ENCODE measurements at regions not wholly inside any gene's neighbourhood (a gene's known extent, or its start where the extent isn't known, plus 50 kb on each side); places are given as distances from the start of the nearest gene placed in this dataset.

DNA sequence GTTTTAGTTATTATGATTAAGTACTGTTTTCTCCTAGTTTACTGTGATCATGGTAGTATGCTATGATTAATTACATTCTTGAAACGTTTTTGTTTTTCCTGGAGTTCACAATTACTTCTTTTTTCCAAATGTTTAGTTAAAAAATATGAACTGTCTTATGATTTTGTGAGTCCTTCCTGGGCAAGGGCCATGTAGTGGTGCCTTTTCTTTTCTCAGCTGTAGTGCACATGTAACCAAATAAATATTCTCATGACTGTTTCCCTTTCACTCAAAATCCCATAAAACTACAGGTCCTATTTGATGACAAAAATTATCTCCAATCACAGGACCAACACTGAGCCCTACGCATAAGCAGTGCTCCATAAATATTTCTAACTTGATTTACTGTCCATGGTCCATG, 118.9 kb upstream of the EGR2 start:
- WGBS, 2 experiments (ENCODE audit: extremely low coverage in 2 of 2, insufficient read length in 1 of 2) = no CpG with 5 or more reads among the region's 2 CpGs
- no peak overlapping the region for H4K8ac ChIP-seq (ENCODE audit: low read depth in 2 of 2, low read length in 2 of 2)
- H3K4ac ChIP-seq (ENCODE audit: low read depth, low read length) = no peak overlapping the region
- DNase-seq (no peak), ATAC-seq (ENCODE audit: low read depth) (no peak)
- no peak overlapping the region for H3K14ac ChIP-seq (replicated peaks; ENCODE audit: low read depth, low read length)
- H4K5ac ChIP-seq (ENCODE audit: low read depth, low read length) = no peak overlapping the region
- H3K79me1 ChIP-seq (ENCODE audit: low read depth in 1 of 2, low read length in 2 of 2) = no peaks in the 10 kb centered on the region
- H3K4me2 ChIP-seq (ENCODE audit: low read depth, low read length) = no peak overlapping the region
- H2AFZ ChIP-seq (replicated peaks; ENCODE audit: low read length, poor library complexity) = no peak overlapping the region
- no peak overlapping the region for H3K4me3 ChIP-seq (ENCODE audit: insufficient read depth, low read depth, low read length)
- no peaks in the 10 kb centered on the region for H3K9me3 ChIP-seq (ENCODE audit: control insufficient read depth, insufficient read depth, low read length)
- no peaks in the 10 kb centered on the region; the same call in 1 of the 2 replicates for H3K27me3 ChIP-seq (ENCODE audit: control insufficient read depth, insufficient read depth, low read length)
- H3K9ac ChIP-seq (ENCODE audit: low read depth, low read length) = no peak overlapping the region
- H2BK20ac ChIP-seq (ENCODE audit: low read depth, low read length) = no peak overlapping the region
- H3K56ac ChIP-seq (ENCODE audit: extremely low read depth, insufficient read depth, low read length) = no peak overlapping the region
- no peak overlapping the region for H4K91ac ChIP-seq (ENCODE audit: insufficient read depth, low read depth, low read length)
- H3K23ac ChIP-seq (ENCODE audit: low read depth, low read length) = no peak overlapping the region
- ChIA-PET POLR2A (ENCODE audit: unreplicated experiment) (no interaction called here), CTCF (no interaction called here)
- no peak for TF ChIP-seq CEBPB (IDR thresholded peaks at IDR 0.05; ENCODE audit: low read depth, low read length)
- no peak for TF ChIP-seq RCOR1 (IDR thresholded peaks at IDR 0.05; ENCODE audit: insufficient replicate concordance, low read length)
- no peaks in the 10 kb centered on the region for H4K20me1 ChIP-seq (ENCODE audit: insufficient read depth, low read length)
- H3K18ac ChIP-seq (ENCODE audit: low read depth, low read length) = no peak overlapping the region
- H3K4me1 ChIP-seq (ENCODE audit: control insufficient read depth, insufficient read depth, low read length) = no peaks in the 10 kb centered on the region
- dilution Hi-C loops (cut with HindIII; ENCODE audit: low sequenced_read_pairs, unreplicated experiment) (no loop called here), in situ Hi-C loops (cut with MboI; ENCODE audit: low sequenced_read_pairs) (no loop called here), intact Hi-C loops (cut with micrococcal nuclease) (no loop called here)
- H2BK5ac ChIP-seq (ENCODE audit: low read depth, low read length, poor library complexity, severe bottlenecking) = no peak overlapping the region
- no peak overlapping the region for H2BK120ac ChIP-seq (ENCODE audit: low read depth, low read length)
- H2AK5ac ChIP-seq (ENCODE audit: low read depth, low read length) = no peak overlapping the region
- H3K36me3 ChIP-seq (ENCODE audit: control insufficient read depth, insufficient read depth, low read length) = no peaks in the 10 kb centered on the region
- no peak overlapping the region for H2AK9ac ChIP-seq (replicated peaks; ENCODE audit: low read depth, low read length, poor library complexity)
- no TSS peak for BruUV-seq (replicated peaks)
- no peak overlapping the region for H2BK15ac ChIP-seq (ENCODE audit: low read depth, low read length)
- no peaks in the 10 kb centered on the region for H3K9me1 ChIP-seq (ENCODE audit: insufficient read depth, low read length)
- H3K27ac ChIP-seq (ENCODE audit: insufficient read depth, low read length) = no peak overlapping the region

Measured in IMR-90 (cell line).